GM12872 (cell line): ENCODE measurements at regions not wholly inside any gene's neighbourhood (a gene's known extent, or its start where the extent isn't known, plus 50 kb on each side); places are given as distances from the start of the nearest gene placed in this dataset.

Experiments
- TF ChIP-seq, protein P1 (sequence below): IDR thresholded peaks from 3 replicates; pipeline ENCODE4 v1.5.1; 2011; ENCODE audit warnings: low read depth, mild to moderate bottlenecking, low read length, moderate library complexity; ENCODE audit not compliant: insufficient read depth

DNA sequence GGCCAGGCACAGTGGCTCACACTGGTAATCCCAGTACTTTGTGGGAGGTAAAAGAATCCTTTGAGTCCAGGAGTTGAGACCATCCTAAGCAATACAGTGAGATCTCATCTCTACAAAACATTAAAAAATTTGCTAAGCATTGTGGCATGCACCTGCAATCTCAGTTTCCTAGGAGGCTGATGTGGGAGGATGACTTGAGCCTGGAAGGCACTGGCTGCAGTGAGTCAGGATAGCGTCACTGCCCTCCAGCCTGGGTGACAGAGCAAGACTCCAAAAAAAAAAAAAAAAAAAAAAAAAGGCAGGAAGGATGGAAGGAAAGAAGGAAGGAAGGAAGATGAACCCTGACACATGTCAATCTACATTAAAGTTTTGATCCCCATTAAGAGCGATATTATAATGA, 1452.2 kb upstream of the ACO1 start:
- TF ChIP-seq, protein P1, sequence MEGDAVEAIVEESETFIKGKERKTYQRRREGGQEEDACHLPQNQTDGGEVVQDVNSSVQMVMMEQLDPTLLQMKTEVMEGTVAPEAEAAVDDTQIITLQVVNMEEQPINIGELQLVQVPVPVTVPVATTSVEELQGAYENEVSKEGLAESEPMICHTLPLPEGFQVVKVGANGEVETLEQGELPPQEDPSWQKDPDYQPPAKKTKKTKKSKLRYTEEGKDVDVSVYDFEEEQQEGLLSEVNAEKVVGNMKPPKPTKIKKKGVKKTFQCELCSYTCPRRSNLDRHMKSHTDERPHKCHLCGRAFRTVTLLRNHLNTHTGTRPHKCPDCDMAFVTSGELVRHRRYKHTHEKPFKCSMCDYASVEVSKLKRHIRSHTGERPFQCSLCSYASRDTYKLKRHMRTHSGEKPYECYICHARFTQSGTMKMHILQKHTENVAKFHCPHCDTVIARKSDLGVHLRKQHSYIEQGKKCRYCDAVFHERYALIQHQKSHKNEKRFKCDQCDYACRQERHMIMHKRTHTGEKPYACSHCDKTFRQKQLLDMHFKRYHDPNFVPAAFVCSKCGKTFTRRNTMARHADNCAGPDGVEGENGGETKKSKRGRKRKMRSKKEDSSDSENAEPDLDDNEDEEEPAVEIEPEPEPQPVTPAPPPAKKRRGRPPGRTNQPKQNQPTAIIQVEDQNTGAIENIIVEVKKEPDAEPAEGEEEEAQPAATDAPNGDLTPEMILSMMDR: no peak

DNA sequence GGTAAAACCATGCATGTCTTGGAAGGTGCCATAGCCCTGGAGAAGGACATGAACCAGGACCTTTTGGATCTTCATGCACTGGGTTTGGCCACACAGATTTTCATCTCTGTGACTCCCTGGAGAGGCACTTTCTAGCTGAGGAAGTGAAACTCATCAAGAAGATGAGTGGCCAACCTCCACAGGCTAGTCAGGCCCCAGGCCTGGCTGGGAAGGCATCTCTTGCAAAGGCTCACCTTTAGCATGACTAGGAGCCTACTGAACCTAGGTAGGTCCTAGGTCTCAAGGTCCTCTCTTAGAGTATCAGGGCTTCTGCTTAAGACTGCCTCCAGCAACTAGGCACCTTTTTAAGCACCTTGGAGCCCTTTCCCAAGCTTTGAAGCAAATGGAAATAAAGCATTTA, 1448.7 kb upstream of the ACO1 start:
- TF ChIP-seq, protein P1: no peak

DNA sequence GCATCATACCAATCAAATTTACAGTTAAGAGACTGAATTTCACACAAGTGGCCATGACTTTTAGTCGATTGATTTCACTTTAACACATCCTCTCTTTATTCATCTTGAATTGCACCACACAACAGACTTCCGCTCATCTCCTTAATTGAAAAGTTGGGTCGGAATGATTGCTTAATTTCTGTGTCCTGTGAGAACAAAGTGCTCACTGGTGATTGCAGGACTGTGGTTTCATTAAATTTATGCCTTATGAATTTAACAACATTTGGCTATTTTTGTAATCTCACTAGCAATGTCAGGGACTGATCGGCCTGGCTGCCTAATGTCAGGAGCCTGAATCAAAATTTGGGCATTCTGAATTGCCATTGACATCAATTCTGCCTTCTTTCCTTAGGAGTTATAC, 1447.3 kb upstream of the ACO1 start:
- TF ChIP-seq, protein P1: no peak

DNA sequence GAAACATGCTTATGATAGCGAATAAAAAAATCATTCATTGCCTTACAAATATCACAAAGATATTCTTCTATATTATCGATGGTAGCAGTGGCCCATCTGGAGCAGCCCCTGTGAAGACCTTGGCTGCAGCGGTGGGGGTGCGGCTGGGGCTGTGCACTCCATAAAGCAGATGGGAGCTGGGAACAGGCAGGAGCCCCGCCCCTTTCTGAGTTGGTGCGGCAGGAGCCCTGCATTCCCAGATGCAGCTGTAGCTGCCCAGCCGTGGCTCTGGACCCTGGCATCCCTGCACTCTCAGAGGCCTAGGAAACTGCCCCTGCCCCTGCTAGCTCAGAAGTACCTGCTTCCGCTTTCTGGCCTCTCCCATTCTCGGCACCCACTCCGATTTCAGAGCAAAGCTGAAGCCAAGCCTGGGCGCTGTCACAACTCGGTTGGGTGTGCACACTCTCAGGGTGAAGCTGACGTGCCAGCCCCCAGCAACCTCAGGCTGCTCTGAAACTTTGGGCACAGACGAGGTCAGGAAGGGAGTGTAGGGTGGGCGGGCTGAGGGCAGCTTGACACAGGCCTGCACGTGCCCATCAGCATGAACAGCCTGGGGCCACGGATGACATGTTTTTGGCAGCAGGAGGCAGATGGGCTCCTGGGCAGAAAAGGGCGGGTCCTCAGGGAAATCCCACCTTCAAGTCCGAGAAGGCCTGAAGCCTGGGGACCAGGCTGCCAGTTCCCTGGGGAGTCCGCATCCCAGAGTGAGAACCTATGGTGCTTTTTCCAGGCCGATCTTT, 1440.8 kb upstream of the ACO1 start:
- TF ChIP-seq, protein P1: no peak

DNA sequence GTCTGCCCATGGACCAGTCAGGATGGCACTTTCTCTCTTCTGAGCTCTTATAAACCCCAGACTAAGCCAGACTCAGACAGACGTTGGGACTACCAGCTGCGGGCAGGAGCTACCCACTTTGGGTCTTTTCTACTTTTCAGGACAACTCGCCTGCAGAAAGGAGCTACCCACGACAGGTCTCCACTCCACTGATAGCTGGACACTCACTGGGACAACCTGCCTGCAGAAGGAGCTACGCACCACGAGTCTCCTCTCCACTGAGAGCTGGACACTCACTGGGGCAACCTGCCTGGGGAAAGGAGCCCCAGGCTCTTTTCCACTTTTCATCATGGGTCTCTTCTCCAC, 1440.2 kb upstream of the ACO1 start:
- TF ChIP-seq, protein P1: no peak

DNA sequence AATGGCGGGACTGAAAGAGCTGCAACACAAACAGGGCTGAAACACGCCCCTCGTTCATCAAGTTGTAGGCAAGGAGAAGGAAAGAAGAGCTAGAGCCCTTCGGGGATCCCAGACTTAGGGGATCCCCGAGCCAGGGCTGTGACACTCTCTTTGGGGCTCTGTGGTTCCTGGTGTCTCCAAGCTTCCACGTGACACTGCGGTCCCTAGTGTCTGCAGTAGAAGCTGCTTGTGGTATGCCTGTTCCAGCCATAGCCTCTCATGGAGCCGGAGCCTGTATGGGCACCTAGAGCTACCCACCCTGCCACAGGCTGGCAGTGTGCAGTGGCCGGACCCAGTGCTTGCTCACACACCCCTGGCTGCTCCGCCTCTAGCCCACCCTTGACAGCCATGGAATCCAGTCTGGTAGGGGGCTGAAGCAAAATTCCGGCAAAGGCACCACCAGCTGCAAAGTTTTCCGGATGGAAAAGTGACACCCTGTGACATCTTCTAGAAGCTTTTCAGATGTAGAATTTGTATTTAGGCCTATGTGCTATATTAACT, 1439.6 kb upstream of the ACO1 start:
- TF ChIP-seq, protein P1: no peak

DNA sequence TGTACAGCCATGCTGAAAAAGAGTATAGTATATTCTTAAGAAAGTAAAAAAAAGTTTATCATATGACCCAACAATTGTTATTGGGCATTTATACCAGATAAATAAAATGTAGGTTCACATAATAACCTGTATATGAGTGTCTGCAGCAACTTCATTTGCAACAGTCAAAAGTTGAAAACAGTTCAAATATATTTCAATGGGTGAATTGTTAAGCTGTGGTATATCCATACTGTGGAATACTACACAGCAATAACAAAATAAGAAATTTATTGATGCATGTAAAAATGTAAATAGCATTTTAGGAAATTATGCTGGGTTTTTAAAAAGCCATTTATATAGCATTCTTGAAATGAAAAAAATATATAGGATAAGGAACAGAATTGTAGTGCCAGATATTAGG, 1420.1 kb upstream of the ACO1 start:
- TF ChIP-seq, protein P1: no peak
